Liver (tissue), 3 donors: ENCODE measurements at regions not wholly inside any gene's neighbourhood (a gene's known extent, or its start where the extent isn't known, plus 50 kb on each side); places are given as distances from the start of the nearest gene placed in this dataset.

ENCODE experiments used
- CTCF ChIP-seq: fragments of 150-350 bp; IDR thresholded peaks from 2 replicates; pipeline ENCODE4 v1.5.1; 2017; ENCODE audit warnings: improper control_type of control experiment, low read depth, low read length; ENCODE audit not compliant: missing input control
- EGR1 ChIP-seq, 2 donors: IDR thresholded peaks; 2 replicates each; pipeline ENCODE4 v1.6.1; 2016 to 2018; ENCODE audit warnings: antibody characterized with exemption in 2 of 2, low read depth in 2 of 2
- FOXA1 ChIP-seq: IDR thresholded peaks from 2 replicates; pipeline ENCODE4 v1.6.1; 2016; ENCODE audit warnings: antibody characterized with exemption
- GABPA ChIP-seq, 2 donors: IDR thresholded peaks in 1 of 2; conservative IDR thresholded peaks in 1 of 2; 2 replicates each; pipeline ENCODE4 v1.6.1; 2016; ENCODE audit warnings: antibody characterized with exemption in 2 of 2, mild to moderate bottlenecking in 1 of 2, moderate library complexity in 1 of 2
- HNF4G ChIP-seq: IDR thresholded peaks from 2 replicates; pipeline ENCODE4 v1.6.1; 2016; ENCODE audit warnings: antibody characterized with exemption
- NR2F2 ChIP-seq: IDR thresholded peaks from 2 replicates; pipeline ENCODE4 v1.6.1; 2016; ENCODE audit warnings: antibody characterized with exemption
- RAD21 ChIP-seq, 2 donors: IDR thresholded peaks; 2 replicates each; pipeline ENCODE4 v1.6.1; 2016; ENCODE audit warnings: antibody characterized with exemption in 2 of 2, mild to moderate bottlenecking in 2 of 2
- RXRA ChIP-seq, 2 donors: IDR thresholded peaks; 2 replicates each; pipeline ENCODE4 v1.6.1; 2017 to 2018; ENCODE audit warnings: antibody characterized with exemption in 2 of 2, mild to moderate bottlenecking in 1 of 2
- YY1 ChIP-seq: IDR thresholded peaks from 2 replicates; pipeline ENCODE4 v1.6.1; 2016; ENCODE audit warnings: antibody characterized with exemption, mild to moderate bottlenecking
- TF ChIP-seq, protein P1 (sequence below): IDR thresholded peaks from 2 replicates; pipeline ENCODE4 v1.6.1; 2016; ENCODE audit warnings: antibody characterized with exemption
- donor health status: healthy.
- donor health status: healthy.

GRCh38 chr5:130546211-130546610 is 618.8 kb downstream of the HINT1 start:
- TF ChIP-seq CTCF (no peak), FOXA1 (no peak), RXRA (IDR thresholded peaks at IDR 0.05) (no peak), YY1 (no peak), EGR1 (IDR thresholded peaks at IDR 0.05; ENCODE audit: low read depth in 2 of 2) (no peak), RAD21 (IDR thresholded peaks at IDR 0.05) (no peak), GABPA (IDR thresholded peaks at IDR 0.05 in 1 of 2, conservative IDR thresholded peaks at IDR 0.05 in 1 of 2) (no peak), HNF4G (no peak), NR2F2 (no peak)
- TF ChIP-seq, protein P1, sequence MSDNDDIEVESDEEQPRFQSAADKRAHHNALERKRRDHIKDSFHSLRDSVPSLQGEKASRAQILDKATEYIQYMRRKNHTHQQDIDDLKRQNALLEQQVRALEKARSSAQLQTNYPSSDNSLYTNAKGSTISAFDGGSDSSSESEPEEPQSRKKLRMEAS = no peak
